ENCODE measurements at regions not wholly inside any gene's neighbourhood (a gene's known extent, or its start where the extent isn't known, plus 50 kb on each side); places are given as distances from the start of the nearest gene placed in this dataset.
"Not testable (repeated sequence)": the region's sequence is repeated elsewhere in the genome, so short reads cannot be mapped to it uniquely, and the experiment has no call there.

DNA sequence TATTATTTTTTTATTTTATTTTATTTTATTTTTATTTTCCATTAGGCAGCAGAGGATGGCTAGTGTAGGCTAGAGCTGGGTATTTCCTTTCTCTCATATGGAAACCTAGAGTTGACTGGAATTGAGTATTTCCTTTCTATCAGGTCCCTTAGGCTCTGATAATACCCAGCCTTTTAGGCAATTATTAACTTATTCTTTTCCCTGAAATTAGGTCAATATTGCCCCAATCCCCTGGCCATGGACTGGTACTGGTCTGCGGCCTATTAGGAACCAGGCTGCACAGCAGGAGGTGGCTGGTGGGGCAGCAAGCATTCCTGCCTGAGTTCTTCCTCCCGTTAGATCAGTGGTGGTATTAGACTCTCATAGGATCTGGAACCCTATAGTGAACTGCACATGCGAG, 632.2 kb downstream of the TENT5A start:
- TF ChIP-seq, protein P1, sequence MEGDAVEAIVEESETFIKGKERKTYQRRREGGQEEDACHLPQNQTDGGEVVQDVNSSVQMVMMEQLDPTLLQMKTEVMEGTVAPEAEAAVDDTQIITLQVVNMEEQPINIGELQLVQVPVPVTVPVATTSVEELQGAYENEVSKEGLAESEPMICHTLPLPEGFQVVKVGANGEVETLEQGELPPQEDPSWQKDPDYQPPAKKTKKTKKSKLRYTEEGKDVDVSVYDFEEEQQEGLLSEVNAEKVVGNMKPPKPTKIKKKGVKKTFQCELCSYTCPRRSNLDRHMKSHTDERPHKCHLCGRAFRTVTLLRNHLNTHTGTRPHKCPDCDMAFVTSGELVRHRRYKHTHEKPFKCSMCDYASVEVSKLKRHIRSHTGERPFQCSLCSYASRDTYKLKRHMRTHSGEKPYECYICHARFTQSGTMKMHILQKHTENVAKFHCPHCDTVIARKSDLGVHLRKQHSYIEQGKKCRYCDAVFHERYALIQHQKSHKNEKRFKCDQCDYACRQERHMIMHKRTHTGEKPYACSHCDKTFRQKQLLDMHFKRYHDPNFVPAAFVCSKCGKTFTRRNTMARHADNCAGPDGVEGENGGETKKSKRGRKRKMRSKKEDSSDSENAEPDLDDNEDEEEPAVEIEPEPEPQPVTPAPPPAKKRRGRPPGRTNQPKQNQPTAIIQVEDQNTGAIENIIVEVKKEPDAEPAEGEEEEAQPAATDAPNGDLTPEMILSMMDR (IDR thresholded peaks at IDR 0.05), result no peak
- Histone ChIP-seq H3K27ac (no peak overlapping the region), H3K27me3 (no peaks in the 10 kb centered on the region), H3K36me3 (no peaks in the 10 kb centered on the region), H3K9me3 (peaks cover 0 to 19% (median 0%) of the 10 kb centered on the region in 11 donors), H3K4me1 (no peaks in the 10 kb centered on the region), H3K4me3 (no peak overlapping the region)
- 89 to 90% methylated on average over 3 of the region's 3 CpGs for WGBS, 2 donors
- ATAC-seq (no peak), DNase-seq (no peak)
- intact Hi-C loops (cut with DNase I), result no loop called here

DNA sequence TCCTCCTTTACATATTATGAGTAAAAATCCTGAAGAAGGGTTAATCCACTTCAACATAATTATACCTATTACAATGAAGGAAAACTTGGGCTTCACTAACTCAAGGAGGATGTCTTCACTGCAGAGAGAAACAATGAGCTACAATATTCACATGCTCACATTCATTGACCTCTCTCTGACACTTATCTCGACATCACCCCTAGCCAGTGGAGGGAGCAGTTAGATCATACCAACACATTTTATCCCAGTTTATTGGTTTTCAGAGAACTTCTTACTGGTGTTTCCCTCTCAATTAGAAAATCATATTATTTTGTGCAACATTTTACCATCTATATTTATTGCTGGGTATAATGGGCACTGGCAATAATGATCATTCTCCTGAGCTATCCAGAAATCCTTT, 646.5 kb downstream of the TENT5A start:
- Histone ChIP-seq H3K4me3 (no peak overlapping the region), H3K9me3 (peaks cover 0 to 13% (median 0%) of the 10 kb centered on the region in 11 donors), H3K4me1 (no peaks in the 10 kb centered on the region), H3K27me3 (no peaks in the 10 kb centered on the region), H3K27ac (no peak overlapping the region), H3K36me3 (no peaks in the 10 kb centered on the region)
- DNase-seq, result no peak
- TF ChIP-seq, protein P1 (IDR thresholded peaks at IDR 0.05), result peak in 2 of 9 donors; percentile 12 to 22
- WGBS, 2 donors, result 61 to 74% methylated on average over 1 of the region's 1 CpG
- ATAC-seq, result no peak
- intact Hi-C loops (cut with DNase I), result no loop called here

DNA sequence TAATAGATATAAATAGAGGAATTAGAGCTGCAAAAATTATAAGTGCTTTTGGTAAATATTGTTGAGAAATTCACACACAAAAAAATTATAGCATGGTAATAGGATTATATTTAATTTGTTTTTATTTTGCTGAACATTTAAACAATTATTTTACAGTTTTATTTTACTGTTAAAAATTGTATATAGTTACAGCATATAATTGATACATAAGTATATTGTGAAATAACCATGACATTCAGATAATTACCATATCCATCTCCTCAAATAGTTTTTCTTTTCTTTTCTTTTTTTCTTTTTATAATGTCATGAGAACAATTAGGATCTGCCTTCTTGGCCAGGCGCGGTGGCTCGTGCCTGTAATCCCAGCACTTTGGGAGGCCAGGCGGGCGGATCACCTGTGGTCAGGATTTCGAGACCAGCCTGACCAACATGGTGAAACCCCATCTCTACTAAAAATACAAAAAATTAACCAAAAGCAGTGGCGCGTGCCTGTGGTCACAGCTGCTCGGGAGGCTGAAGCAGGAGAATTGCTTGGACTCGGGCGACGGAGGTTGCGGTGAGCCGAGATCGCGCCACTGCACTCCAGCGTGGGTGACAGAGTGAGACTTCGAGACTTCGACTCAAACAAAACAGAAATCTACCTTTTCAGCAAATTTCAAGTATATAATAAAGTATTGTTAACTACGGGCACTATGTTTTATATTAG, 654.2 kb downstream of the TENT5A start:
- ATAC-seq (no peak), DNase-seq (no peak)
- H3K4me3 ChIP-seq, result no peak overlapping the region
- H3K36me3 ChIP-seq, result no peaks in the 10 kb centered on the region
- H3K4me1 ChIP-seq, result no peaks in the 10 kb centered on the region
- H3K9me3 ChIP-seq, result peaks cover 0 to 37% (median 11%) of the 10 kb centered on the region in 11 donors
- WGBS, 2 donors, result 91 to 97% methylated on average over 20 of the region's 20 CpGs
- TF ChIP-seq, protein P1 (IDR thresholded peaks at IDR 0.05), result no peak
- H3K27me3 ChIP-seq, result no peaks in the 10 kb centered on the region
- intact Hi-C loops (cut with DNase I), result no loop called here
- H3K27ac ChIP-seq, result no peak overlapping the region

DNA sequence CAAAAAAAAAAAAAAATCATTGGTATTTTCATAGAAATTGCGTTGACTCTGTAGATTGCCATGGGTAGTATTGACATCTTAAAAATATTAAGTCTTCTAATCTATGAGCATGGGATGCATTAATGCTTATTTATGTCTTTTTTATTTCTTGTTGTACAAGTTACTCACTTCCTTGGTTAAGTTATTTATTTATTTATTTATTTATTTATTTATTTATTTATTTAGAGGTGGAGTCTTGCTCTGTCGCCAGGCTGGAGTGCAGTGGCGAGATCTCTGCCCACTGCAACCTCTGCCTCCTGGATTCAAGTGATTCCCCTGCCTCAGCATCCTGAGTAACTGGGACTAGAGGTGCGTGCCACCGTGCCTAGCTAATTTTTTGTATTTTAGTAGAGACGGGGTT, 656.0 kb downstream of the TENT5A start:
- H3K27ac ChIP-seq; H3K36me3 ChIP-seq; H3K4me1 ChIP-seq; DNase-seq; H3K4me3 ChIP-seq; H3K27me3 ChIP-seq; ATAC-seq; intact Hi-C loops (cut with DNase I): not testable (repeated sequence)
- 76 to 92% methylated on average over 6 of the region's 6 CpGs for WGBS, 2 donors
- peaks cover 0 to 33% (median 11%) of the 10 kb centered on the region in 11 donors for H3K9me3 ChIP-seq

DNA sequence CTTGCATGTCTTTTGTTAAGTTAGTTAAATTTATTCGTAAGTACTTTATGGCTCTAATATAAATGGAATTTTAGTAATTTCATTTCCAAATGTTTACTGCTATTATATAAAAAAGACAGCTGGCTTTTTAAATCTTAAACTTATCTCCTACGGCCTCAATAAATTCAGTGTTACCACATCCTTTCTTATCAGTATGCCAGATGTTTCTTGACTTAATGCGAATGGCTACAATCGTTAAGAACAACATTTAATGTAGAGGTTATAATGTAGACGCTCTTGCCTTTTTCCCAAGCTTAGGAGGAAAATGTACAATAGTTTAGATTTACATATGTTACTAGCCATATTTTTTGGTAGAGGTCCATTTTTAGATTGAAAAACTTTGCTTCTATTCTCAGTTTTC, 659.4 kb downstream of the TENT5A start:
- no peaks in the 10 kb centered on the region for H3K4me1 ChIP-seq
- TF ChIP-seq, protein P1 (IDR thresholded peaks at IDR 0.05), result no peak
- H3K27me3 ChIP-seq, result no peaks in the 10 kb centered on the region
- H3K4me3 ChIP-seq, result no peak overlapping the region
- 35 to 59% methylated on average over 5 of the region's 5 CpGs for WGBS, 2 donors
- DNase-seq, result no peak
- H3K36me3 ChIP-seq, result no peaks in the 10 kb centered on the region
- peaks cover 0 to 16% (median 3%) of the 10 kb centered on the region in 11 donors for H3K9me3 ChIP-seq
- no peak for ATAC-seq
- no peak overlapping the region for H3K27ac ChIP-seq
- intact Hi-C loops (cut with DNase I), result no loop called here
